ENCODE measurements at regions not wholly inside any gene's neighbourhood (a gene's known extent, or its start where the extent isn't known, plus 50 kb on each side); places are given as distances from the start of the nearest gene placed in this dataset.

DNA sequence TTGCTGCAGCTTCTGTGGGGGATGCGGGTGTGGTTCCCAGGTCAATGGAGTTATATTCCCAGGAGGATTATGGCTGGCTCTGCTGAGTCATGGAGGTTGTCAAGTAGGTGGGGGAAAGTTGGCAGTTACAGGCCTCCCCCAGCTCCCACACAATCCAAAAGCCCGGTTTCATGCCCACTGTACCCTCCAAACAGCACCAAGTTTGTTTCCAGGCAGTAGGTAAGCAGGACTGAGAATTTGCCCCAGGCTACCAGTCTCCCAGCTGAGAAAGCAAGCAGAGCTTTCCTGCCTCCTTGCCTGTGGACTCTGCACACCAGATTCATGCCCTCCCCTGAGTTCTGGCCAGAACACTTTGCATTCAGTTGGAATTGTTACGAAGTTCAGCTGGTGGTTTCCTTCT, 578.2 kb downstream of the MEI4 start:
- WGBS (ENCODE audit: insufficient coverage, low coverage, missing lambda C conversion rate), result 0% methylated on average over 3 of the region's 3 CpGs
- Histone ChIP-seq H3K79me2 (ENCODE audit: control insufficient read depth, insufficient read depth, low read length) (no peaks in the 10 kb centered on the region), H3K9me3 (replicated peaks; ENCODE audit: control insufficient read depth, insufficient read depth, low read depth, low read length) (no peaks in the 10 kb centered on the region), H3K27me3 (ENCODE audit: control insufficient read depth in 2 of 2, insufficient read depth in 2 of 2, low read length in 2 of 2) (no peaks in the 10 kb centered on the region), H3K4me2 (ENCODE audit: insufficient read depth, low read length) (no peak overlapping the region), H4K20me1 (replicated peaks; ENCODE audit: control insufficient read depth, insufficient read depth, low read length) (no peaks in the 10 kb centered on the region), H3K9ac (ENCODE audit: insufficient read depth in 1 of 2, low read depth in 2 of 2, low read length in 2 of 2) (no peak overlapping the region), H3K4me3 (no peak overlapping the region), H3K36me3 (ENCODE audit: control insufficient read depth, insufficient read depth, low read length) (no peaks in the 10 kb centered on the region), H3K27ac (ENCODE audit: extremely low read depth, low read depth, low read length) (no peak overlapping the region), H3K9me1 (ENCODE audit: control insufficient read depth, insufficient read depth, low read length) (no peaks in the 10 kb centered on the region), H2AFZ (ENCODE audit: low read depth, low read length) (no peak overlapping the region), H3K4me1 (replicated peaks in 1 of 2; ENCODE audit: control insufficient read depth in 2 of 2, insufficient read depth in 2 of 2, low read length in 2 of 2) (no peaks in the 10 kb centered on the region)
- in situ Hi-C loops (cut with MboI) (no loop called here), intact Hi-C loops (cut with micrococcal nuclease) (no loop called here)
- CTCF ChIA-PET (ENCODE audit: low intra/inter-chr PET ratio), result no interaction called here
- ATAC-seq, result no peak
- TF ChIP-seq, protein P1, sequence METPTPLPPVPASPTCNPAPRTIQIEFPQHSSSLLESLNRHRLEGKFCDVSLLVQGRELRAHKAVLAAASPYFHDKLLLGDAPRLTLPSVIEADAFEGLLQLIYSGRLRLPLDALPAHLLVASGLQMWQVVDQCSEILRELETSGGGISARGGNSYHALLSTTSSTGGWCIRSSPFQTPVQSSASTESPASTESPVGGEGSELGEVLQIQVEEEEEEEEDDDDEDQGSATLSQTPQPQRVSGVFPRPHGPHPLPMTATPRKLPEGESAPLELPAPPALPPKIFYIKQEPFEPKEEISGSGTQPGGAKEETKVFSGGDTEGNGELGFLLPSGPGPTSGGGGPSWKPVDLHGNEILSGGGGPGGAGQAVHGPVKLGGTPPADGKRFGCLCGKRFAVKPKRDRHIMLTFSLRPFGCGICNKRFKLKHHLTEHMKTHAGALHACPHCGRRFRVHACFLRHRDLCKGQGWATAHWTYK (CRISPR knock-in tag; IDR thresholded peaks at IDR 0.05), result no peak
- TF ChIP-seq, protein P2, sequence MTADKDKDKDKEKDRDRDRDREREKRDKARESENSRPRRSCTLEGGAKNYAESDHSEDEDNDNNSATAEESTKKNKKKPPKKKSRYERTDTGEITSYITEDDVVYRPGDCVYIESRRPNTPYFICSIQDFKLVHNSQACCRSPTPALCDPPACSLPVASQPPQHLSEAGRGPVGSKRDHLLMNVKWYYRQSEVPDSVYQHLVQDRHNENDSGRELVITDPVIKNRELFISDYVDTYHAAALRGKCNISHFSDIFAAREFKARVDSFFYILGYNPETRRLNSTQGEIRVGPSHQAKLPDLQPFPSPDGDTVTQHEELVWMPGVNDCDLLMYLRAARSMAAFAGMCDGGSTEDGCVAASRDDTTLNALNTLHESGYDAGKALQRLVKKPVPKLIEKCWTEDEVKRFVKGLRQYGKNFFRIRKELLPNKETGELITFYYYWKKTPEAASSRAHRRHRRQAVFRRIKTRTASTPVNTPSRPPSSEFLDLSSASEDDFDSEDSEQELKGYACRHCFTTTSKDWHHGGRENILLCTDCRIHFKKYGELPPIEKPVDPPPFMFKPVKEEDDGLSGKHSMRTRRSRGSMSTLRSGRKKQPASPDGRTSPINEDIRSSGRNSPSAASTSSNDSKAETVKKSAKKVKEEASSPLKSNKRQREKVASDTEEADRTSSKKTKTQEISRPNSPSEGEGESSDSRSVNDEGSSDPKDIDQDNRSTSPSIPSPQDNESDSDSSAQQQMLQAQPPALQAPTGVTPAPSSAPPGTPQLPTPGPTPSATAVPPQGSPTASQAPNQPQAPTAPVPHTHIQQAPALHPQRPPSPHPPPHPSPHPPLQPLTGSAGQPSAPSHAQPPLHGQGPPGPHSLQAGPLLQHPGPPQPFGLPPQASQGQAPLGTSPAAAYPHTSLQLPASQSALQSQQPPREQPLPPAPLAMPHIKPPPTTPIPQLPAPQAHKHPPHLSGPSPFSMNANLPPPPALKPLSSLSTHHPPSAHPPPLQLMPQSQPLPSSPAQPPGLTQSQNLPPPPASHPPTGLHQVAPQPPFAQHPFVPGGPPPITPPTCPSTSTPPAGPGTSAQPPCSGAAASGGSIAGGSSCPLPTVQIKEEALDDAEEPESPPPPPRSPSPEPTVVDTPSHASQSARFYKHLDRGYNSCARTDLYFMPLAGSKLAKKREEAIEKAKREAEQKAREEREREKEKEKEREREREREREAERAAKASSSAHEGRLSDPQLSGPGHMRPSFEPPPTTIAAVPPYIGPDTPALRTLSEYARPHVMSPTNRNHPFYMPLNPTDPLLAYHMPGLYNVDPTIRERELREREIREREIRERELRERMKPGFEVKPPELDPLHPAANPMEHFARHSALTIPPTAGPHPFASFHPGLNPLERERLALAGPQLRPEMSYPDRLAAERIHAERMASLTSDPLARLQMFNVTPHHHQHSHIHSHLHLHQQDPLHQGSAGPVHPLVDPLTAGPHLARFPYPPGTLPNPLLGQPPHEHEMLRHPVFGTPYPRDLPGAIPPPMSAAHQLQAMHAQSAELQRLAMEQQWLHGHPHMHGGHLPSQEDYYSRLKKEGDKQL (CRISPR knock-in tag; IDR thresholded peaks at IDR 0.05; ENCODE audit: borderline replicate concordance), result no peak
- no TSS peak for BruUV-seq (replicated peaks)
- POLR2A ChIA-PET, result interaction anchor here (0.6 kb wide), 1 partner anchor 386 kb away, joined by 3 read pairs; no protein-coding TSS in a partner anchor
- FAIRE-seq, result no peak
- DNase-seq (ENCODE audit: extremely low read depth in 1 of 4, low spot score in 3 of 4), result no peak

Data from K562 (cell line).